Epithelial cell of prostate (primary cell): ENCODE measurements at regions not wholly inside any gene's neighbourhood (a gene's known extent, or its start where the extent isn't known, plus 50 kb on each side); places are given as distances from the start of the nearest gene placed in this dataset.

Source experiments
- DNase-seq: peaks from one replicate; pipeline ENCODE4 v3.0.0-alpha.2; 2011; ENCODE audit warnings: low read depth, low spot score
- H3K27ac ChIP-seq: fragments of 450-650 bp; 2 replicates; pipeline ENCODE4 v1.5.1; 2017; ENCODE audit warnings: mild to moderate bottlenecking

DNA sequence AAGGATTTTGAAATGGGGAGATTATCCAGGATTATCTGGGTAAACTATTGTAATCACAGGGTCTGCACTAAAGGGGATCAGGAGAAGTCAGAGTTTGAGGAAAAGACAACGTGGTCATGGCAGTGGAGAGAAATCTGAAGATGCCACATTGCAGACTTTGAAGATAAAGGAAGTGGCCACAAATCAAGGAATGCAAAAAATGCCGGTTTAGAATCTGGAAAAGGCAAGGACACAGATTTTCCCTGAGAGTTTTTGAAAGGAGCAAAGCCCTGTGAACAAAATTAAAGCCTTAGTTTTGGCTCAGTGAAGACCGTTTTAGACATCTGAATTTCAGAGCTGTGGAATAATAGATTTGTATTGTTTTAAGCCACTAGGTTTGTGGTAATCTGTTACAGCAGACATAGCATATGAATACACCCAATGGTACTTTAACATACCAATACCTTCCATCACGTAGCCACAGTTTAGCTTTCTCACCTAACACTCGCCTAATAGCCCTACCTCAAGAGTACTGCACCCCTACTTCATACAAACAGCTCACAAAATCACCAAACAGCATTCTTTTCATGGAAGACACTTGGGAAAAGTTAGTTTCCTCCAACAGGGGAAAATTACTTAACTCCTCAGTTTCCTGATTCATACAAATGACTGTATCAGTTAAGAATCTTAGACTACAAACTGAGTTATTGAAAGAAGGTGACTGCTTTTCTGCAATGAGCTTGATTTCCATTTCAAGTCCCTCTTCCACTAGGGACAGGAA, 446.5 kb downstream of the INHBA start:
- no peak for DNase-seq
- no peak overlapping the region for H3K27ac ChIP-seq

DNA sequence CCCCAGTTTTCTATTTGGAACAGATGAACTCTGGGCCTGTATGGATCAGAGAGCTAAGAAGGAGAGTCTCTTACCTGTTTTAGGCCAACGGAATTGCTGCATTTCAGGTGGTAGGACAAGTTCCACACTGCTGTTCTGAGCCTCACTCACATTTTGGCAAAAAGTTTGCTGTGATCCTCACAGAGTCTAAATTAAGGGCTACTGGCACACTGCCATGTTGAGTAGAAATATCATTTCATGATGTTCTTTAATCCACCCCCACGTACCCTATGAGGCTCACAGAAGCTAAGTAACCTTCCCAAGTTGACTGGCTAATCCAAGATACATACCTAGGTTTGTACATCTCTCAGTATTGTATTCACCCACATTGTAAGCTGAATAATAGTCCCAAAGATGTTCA, 447.2 kb downstream of the INHBA start:
- DNase-seq = no peak
- H3K27ac ChIP-seq = no peak overlapping the region

DNA sequence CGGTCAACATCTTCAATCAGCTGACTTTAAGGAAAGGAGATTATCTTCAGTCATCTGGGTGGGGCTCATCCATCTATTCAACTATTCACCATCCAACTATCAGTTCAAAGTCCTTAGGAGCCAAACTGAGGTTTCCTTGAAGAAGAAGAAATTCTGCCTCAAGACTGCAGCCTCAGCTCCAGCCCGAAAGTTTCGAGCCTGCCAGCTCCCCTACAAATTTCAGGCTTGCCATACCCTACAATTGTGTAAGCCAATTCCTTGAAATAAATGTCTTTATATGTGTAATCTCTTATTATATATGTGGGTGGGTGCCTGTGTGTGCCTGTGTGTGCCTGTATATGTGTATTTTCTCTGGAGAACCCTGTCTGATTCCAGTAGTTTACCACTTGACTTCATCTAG, 447.8 kb downstream of the INHBA start:
- H3K27ac ChIP-seq = no peak overlapping the region
- DNase-seq = no peak

DNA sequence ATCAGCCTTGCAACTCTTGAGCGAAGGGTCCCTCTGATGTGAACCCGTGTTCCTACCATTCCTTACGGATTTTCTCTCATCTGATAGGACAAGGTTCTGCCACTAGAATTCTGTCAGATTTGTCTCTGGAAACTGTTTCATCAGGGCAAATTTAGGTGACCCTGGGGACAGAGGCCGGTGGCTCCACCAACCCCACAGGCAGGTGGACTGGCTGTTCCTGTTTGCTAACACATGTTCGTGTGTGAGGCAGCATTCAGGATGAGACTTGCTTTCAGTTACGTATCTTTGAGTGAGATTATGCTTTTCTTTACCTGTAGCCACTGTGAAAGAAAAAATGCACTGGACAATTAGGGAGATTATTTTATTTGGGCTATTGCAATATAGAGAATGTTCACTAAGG, 449.9 kb downstream of the INHBA start:
- DNase-seq = no peak

DNA sequence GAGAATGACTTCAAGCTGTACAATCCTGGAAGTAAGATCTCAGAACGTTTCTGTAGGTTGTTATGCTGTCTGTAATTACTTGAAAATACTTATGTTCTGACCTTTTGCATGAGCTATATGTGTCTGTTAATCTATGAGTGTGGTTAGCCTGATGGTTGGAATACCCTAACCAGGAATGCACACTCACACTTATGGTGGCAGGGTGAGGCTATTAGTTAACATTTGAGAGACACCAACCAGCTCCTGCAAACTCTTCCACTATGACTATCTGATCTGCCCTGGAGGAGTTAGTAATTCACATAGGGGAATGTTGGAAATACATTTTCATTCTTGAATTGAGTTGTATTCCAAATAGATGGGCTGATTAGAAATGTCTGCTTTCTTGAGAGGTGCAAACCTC, 450.3 kb downstream of the INHBA start:
- DNase-seq = no peak
- no peak overlapping the region for H3K27ac ChIP-seq

More for the DNA sequence above, 449.9 kb downstream of the INHBA start:
- no peak overlapping the region for H3K27ac ChIP-seq

DNA sequence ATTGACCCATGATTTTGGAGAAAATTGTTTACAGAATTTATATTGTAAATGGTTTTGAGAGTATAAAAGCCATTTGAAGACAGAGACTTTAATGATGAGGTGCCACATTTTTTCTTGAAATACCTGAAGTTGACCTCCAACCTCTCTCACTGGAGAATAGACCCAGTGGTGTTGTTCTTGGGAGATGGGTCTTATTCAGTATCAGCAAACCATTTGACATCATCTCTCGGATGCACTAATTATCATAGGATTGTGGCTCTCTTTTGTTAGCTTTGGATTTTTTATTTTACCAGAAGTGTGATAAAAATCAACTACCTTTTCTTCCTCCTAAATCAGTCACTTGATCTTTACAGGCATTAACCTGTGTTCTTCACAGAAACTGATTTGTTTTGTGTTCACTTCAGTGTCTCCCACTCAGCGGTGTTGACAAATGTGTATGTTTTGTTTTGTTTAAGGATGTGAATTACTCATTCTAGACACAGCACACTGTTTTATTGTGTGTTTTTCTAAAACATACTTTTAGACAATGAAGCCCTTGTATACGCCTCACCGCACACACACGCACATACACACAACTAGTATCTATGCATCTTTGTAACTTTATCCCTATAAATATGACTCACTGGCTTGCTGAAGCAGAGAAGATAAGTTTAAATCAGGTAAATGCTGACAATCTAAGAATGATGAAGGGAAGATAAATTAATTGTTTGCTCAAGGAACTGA, 455.6 kb downstream of the INHBA start:
- peak overlapping the region; percentile 68 for H3K27ac ChIP-seq
- peak; percentile 99 for DNase-seq

DNA sequence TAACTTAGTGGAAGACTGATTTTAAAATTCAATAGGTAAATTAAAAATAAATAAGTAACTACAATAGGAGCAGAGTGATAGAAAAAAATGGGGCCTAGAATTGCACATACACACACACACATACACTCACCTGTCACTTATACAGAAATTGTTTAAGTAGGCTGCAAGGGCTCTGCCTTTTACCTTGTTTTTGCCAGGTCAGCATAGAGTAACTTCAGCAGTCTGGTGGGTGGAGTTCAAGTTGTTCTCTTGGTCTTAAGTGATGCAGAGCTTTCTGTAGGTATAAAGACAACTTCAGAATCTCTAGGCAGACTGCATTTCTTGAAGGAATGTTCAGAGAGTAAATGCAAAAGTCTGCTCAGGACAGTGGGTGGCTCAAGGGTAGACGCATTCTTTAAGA, 457.0 kb downstream of the INHBA start:
- no peak for DNase-seq
- H3K27ac ChIP-seq = no peak overlapping the region

DNA sequence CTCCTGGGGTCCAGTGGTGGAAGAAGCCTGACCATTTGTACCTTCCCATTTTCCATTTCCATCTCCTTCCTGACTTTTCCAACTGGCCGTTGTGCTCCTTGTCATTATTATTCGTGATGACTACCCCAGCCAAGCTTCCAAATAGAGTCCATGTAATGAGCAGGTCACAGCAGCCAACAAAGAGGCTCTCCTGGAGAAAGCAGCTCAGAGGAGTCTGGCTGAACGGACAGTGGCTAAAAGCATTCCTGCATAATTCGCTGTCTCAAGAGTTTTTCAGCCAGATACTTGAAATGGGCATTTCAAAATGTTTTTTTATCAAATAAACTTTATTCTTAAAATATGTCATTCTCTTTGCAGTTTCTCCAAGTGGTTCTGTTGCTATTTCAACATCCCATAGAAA, 458.6 kb downstream of the INHBA start:
- DNase-seq = no peak
- no peak overlapping the region for H3K27ac ChIP-seq

DNA sequence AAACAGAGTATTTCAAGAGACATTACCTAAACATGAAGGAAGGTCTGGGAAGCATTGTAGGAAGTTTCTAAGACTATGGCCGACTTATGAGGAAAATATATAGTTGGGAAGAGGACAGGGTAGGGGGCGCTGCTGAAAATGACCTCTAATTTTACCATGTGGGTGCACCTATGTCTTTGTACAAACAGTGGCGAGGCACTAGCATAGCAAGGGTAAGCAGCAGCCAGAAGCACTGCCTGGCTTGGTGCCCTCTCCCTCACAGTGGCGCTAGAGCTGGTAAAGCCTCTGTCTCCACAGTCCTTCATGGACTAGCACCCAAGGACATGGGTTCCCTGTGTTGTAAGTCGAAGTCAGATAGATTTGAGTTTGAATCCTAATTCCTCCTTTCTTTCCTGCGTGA, 461.2 kb downstream of the INHBA start:
- DNase-seq = no peak
- H3K27ac ChIP-seq = no peak overlapping the region

DNA sequence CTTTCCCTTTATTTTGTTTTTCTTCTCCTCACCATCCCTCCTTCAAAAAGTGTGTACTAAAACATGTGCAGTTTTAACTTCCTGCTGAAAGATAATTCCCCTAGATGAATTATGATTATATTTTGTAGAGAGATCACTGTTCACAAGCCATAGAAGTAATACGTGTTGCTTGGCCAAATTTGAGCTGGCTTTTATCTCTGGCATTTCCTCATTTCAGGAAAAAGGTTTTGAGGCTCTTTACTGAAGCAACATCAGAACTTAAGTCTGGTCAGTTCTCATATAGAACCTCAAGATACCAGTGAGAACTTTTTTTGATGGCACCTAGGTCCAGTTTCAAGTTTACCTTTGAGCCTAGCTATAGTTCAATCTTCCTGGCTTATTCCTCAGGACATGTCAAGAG, 463.3 kb downstream of the INHBA start:
- DNase-seq = no peak
- peak overlapping the region; percentile 85 for H3K27ac ChIP-seq

DNA sequence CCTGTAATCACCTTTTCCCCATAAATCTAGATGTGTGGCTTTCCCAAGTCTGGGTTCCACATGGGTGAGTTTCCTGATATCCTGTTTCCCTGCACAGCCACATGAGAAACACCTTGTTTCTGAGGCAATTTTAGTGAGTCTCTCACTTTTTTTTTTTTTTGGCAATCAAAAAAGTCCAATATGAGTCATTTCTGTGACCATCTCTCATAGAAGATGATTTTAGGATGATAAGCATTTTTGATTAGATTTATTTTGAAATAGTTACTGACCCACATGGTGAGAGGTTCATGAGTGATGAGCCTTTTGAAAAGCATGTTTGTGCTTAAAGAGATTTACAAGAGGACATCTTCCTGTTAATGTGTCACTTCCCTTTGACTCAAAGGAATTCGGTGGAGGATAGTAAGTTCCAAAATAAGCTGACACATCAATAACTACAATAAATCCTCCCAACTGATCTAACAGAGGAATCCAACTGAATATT, 464.0 kb downstream of the INHBA start:
- DNase-seq = no peak

DNA sequence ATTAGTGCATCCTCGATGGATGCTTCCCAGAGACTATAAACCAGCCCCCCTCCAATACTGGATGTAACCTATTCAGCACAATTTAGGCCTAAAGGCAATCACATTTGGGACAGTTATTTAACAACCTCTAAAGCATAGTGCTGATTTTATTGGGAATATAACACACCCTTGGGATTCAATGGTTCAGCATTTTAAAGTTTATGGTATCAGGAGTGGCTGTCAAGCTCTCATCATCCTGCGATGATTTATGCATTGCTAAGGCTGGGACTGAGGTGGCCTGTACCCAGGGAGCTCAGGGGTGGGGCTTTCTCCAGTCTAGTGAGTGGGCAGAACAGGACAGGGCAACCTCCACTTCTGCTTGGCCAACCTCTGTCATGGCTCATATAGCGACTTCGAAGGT, 464.9 kb downstream of the INHBA start:
- DNase-seq = no peak
- H3K27ac ChIP-seq = peak overlapping the region; percentile 85

More for the DNA sequence above, 464.0 kb downstream of the INHBA start:
- H3K27ac ChIP-seq = peak overlapping the region; percentile 85

DNA sequence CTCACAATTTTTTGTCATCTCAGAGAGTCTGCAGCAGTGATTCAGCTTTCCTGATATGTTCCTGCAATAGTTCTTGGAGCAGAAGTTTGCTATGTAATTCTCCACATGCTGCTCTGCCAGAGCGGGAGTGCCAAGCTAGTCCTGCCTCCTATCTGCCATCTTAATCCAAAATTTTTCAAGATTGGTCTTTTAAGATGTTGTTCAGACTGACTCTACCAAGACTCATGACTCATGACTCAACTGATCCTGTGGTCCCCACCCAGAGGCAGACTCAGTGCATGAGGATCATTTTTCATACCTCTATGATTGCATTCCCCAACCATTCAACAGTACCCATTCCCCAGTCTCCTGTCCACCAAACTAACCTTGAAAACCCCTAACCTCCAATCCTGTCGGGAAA, 470.8 kb downstream of the INHBA start:
- no peak for DNase-seq
- peak overlapping the region; percentile 45 for H3K27ac ChIP-seq

DNA sequence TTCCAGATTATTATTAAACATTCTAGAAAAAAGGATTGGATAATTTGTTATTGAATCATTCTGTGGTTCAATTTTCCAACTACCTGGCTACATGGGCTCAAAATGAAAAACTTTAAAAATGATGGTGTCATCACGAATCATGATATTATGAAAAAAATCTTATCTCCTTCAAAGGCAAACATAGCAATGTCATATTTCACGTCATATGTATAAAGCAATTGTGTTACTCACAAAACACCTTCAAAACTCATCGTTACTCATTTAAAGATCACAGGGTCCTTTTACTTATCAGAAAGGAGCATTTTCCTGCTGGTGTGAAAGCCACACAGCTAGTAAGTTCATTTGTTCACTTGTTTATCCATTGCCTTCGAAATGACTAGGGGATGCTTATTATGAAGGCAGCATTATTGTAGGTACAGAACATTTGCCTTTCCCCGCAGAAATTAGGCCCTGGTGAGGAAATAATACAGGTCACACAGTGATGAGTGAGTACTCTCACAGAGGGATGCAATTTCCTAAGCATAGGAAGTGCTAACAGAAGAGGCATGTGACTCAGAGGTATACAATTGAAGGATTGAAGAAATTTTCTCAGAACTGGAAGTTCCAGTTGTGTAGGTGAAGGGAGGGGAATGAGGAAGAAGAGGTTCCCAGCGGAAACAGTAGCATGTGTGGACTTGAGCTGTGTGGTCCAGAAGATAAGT, 478.7 kb downstream of the INHBA start:
- H3K27ac ChIP-seq = peak overlapping the region; percentile 97

DNA sequence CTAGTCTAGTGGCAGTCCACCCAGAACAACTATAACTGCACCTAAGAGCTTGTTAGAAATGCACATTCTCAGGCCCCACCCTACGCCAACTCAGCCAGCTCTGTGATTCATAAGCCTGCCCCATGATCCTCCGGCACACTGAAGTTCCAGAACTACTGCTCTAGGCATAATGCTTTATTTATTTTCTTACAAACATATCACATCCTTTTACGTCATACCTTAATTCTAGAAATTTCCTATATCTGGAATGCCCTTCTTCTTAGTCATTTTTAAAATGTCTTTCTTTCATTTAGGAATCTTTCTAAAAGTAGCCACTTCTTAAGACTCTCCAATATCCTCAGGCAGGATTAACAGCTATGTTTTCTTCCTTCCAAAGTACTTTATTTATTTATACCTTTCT, 480.1 kb downstream of the INHBA start:
- H3K27ac ChIP-seq = peak overlapping the region; percentile 97
- DNase-seq = peak; percentile 68

More for the DNA sequence above, 478.7 kb downstream of the INHBA start:
- peak; percentile 95 for DNase-seq

DNA sequence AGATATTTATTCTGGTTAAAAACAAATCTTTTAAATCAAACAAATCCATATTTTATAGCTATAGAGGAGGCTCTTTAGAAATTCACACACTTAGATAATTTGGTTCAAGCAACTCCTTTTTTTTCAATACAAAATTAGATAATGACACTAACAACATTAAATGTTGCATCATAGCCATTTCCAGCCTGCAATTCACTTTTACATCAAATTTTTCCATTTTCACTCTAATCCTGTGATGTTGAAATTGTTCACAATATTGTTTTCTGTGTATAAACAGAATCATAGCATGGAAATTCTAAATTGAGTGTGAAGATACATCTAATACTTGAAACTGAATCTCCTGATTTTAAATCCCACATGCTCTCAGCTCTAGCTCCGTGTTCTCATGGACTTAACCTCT, 482.6 kb downstream of the INHBA start:
- no peak for DNase-seq
- no peak overlapping the region for H3K27ac ChIP-seq

DNA sequence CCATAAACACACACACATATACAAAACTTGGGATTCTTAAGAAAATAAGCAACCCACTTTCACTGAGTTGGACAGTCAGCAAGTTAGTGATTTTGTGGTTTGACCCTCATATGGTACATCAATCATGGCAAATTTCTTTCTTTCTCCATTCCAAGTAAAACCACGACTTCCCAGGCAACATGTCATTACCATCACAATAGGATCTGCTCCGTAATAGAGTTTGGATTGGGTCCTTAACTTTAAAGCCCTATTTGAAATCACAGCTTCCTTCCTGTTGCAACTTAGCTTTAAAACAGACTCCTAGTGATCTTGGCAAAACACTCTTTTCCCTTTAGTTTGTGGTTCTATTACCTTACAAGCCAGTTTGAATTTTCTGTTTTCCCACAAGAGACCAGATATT, 483.6 kb downstream of the INHBA start:
- no peak for DNase-seq

DNA sequence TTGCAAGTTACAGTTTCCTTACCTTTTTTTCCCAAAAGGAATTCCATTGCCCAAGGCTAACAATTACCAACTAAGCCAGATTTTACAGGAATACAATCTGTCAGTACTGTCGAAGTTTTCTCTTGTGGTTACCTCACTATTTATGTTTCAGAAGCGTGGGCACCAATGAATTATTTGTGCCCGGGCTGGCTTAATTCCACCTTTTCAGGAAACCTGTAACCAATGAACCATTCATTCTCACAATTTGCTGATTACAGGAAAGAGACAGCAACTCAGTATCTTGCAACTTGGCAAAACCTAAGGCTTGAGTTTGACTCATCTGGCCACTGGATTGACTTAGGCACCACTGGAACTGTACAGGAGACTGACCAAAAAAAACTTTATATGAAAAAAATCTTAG, 485.6 kb downstream of the INHBA start:
- H3K27ac ChIP-seq = no peak overlapping the region
- DNase-seq = no peak

More for the DNA sequence above, 483.6 kb downstream of the INHBA start:
- H3K27ac ChIP-seq = no peak overlapping the region

DNA sequence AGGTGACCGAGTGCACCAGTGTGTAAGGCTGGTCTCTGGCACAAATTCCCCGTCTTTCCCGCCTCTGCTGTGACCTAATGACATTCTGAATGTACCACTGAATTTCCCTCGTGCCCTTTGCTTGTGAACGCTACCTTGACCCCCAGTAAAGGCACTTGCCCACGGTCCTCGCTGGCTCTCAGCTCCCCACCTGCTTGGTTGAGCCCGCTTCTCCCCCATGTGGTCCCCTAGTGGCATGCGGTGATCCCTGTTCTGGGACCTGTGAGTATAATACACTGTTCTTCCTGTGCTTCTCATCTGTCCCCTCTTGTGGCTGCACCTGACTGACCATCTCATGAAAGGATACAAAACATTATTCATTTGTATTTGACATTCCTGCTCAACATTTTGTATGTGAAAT, 495.7 kb downstream of the INHBA start:
- no peak for DNase-seq
- no peak overlapping the region for H3K27ac ChIP-seq

DNA sequence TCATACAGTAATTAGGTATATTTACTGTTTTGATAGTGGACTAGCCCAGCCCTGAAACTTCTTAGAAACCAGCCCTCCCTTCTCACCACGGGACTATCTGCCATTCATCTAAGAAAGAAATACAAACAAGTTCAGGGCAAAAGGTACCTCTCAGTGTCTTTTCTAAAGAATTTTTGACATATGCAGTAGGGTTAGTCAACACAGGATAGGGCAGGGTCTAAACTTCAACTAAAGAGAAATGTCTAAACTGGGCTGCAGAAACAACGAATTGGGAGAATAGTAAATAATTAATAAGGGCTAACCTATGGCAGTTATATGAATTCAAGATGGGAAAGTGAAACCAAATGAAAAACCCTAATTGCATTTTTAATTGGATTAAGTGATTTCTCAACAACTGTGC, 496.6 kb downstream of the INHBA start:
- no peak overlapping the region for H3K27ac ChIP-seq
- DNase-seq = no peak

DNA sequence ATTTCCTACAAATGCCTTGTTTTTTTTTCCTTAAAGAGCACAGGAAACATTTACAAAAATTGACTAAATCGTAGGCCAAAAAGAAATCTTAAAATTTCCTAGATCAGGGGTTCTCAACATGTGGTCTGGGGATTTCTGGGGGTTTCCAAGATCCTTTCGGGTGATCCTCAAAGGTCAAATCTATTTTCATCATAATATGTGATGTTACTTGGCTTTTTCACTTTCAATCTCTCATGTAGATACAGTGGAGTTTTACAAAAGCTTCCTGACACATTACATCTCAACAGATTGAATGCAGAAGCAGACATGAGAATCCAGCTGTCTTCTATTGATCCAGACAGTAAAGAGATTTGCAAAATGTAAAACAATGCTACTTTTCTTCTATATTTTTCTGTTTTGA, 497.3 kb downstream of the INHBA start:
- no peak for DNase-seq
- no peak overlapping the region for H3K27ac ChIP-seq
